Brain microvascular endothelial cell (primary cell): ENCODE measurements at regions not wholly inside any gene's neighbourhood (a gene's known extent, or its start where the extent isn't known, plus 50 kb on each side); places are given as distances from the start of the nearest gene placed in this dataset.

Experiments
- DNase-seq: peaks from one replicate; pipeline ENCODE4 v3.0.0-alpha.2; 2020
- H3K27ac ChIP-seq: fragments of 250-450 bp; sonication (Bioruptor Pico); 2 replicates; pipeline ENCODE4 v1.5.1; 2020; ENCODE audit warnings: mild to moderate bottlenecking, moderate library complexity
- H3K27me3 ChIP-seq: fragments of 250-450 bp; sonication (Bioruptor Pico); replicated peaks from 2 replicates; pipeline ENCODE4 v1.5.1; 2020; ENCODE audit warnings: mild to moderate bottlenecking
- H3K36me3 ChIP-seq: fragments of 250-450 bp; sonication (Bioruptor Pico); replicated peaks from 2 replicates; pipeline ENCODE4 v1.5.1; 2020; ENCODE audit warnings: mild to moderate bottlenecking
- H3K4me3 ChIP-seq: 2 replicates; pipeline ENCODE4 v1.5.1; 2011; ENCODE audit warnings: low read depth, mild to moderate bottlenecking, control low read depth, low read length, moderate library complexity
- CTCF ChIP-seq: IDR thresholded peaks from 2 replicates; pipeline ENCODE4 v1.5.1; 2011; ENCODE audit warnings: low read depth, mild to moderate bottlenecking, moderate library complexity, low read length, control low read depth, inconsistent platforms; ENCODE audit errors: missing control alignments
- in situ Hi-C: cut with HindIII; loops from 2 replicates; pipeline ENCODE4 v1.10.0; 2017; ENCODE audit warnings: low sequenced_read_pairs, low pct_ligation_motif_present

GRCh38 chr3:110246796-110247376 lies 824.7 kb upstream of the NECTIN3 start:
- Histone ChIP-seq H3K4me3 (no peak overlapping the region), H3K36me3 (no peaks in the 10 kb centered on the region), H3K27ac (no peak overlapping the region), H3K27me3 (no peaks in the 10 kb centered on the region)
- in situ Hi-C loops, result no loop called here
- TF ChIP-seq CTCF, result no peak
- DNase-seq, result no peak

GRCh38 chr3:110248666-110249065 lies 823.0 kb upstream of the NECTIN3 start:
- no peak for DNase-seq
- no peaks in the 10 kb centered on the region for H3K36me3 ChIP-seq
- H3K27ac ChIP-seq, result no peak overlapping the region
- in situ Hi-C loops, result no loop called here
- H3K27me3 ChIP-seq, result no peaks in the 10 kb centered on the region
- TF ChIP-seq CTCF, result no peak
- H3K4me3 ChIP-seq, result no peak overlapping the region

- no peak for TF ChIP-seq CTCF
- DNase-seq, result no peak
- no peaks in the 10 kb centered on the region for H3K27me3 ChIP-seq
- no peaks in the 10 kb centered on the region for H3K36me3 ChIP-seq
- no peak overlapping the region for H3K4me3 ChIP-seq
- in situ Hi-C loops, result no loop called here
- no peak overlapping the region for H3K27ac ChIP-seq
Measured at GRCh38 chr3:110253794-110254193, 817.8 kb upstream of the NECTIN3 start.

- Histone ChIP-seq H3K27ac (no peak overlapping the region), H3K36me3 (no peaks in the 10 kb centered on the region), H3K27me3 (no peaks in the 10 kb centered on the region), H3K4me3 (no peak overlapping the region)
- no peak for TF ChIP-seq CTCF
- in situ Hi-C loops, result no loop called here
- DNase-seq, result no peak
Measured at GRCh38 chr3:110254591-110254990, 817.0 kb upstream of the NECTIN3 start.

- Histone ChIP-seq H3K27ac (no peak overlapping the region), H3K27me3 (no peaks in the 10 kb centered on the region), H3K36me3 (no peaks in the 10 kb centered on the region), H3K4me3 (no peak overlapping the region)
- in situ Hi-C loops, result no loop called here
- TF ChIP-seq CTCF, result no peak
- DNase-seq, result no peak
Measured at GRCh38 chr3:110261141-110261540, 810.5 kb upstream of the NECTIN3 start.

- no peak for TF ChIP-seq CTCF
- Histone ChIP-seq H3K27ac (no peak overlapping the region), H3K27me3 (no peaks in the 10 kb centered on the region), H3K36me3 (no peaks in the 10 kb centered on the region), H3K4me3 (no peak overlapping the region)
- in situ Hi-C loops, result no loop called here
- DNase-seq, result no peak
Measured at GRCh38 chr3:110262896-110263295, 808.7 kb upstream of the NECTIN3 start.
